ENCODE measurements at regions not wholly inside any gene's neighbourhood (a gene's known extent, or its start where the extent isn't known, plus 50 kb on each side); places are given as distances from the start of the nearest gene placed in this dataset.
A peak's percentile ranks its signal among the peaks of the same experiment; 100 is the strongest.
"Not testable (repeated sequence)": the region's sequence is repeated elsewhere in the genome, so short reads cannot be mapped to it uniquely, and the experiment has no call there.

DNA sequence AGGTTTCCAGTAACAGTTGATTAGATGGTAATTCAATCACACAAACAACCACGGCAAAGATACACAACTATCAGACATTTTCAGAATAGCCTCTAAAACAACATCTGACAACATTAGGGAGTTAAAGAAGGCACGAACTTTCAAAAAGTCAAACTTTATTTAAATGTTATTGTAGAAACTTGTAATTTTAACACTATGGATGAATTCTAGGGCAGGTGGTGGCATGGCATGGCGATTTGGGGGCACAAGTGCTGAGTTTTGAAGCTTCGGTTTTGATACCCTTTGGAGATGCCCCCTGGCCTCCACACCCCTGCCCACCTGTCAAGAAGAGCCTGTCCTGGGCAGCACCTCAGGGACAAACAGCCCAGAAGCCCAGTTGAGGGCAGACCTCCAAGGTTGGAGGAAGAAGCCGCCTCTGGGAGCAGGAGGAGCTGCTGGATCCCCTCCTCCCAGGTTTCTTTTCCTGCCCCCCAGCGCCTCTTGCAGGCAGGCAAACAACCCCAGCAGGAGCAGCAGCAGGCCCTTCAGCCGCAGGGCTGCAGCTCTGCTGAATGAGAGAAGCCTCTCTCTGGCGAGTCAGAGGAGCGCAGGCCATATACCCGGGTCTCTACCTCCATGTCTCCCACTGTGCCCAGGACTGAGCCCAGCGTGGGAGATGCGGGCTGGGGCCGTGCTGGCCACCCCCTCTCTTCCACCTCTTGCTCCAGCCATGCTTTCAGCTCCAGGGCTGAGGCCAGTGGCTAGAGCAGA is 102.1 kb upstream of the IGLL5 start:
- no peaks in the 10 kb centered on the region for H3K27me3 Mint-ChIP-seq (ENCODE audit: low read depth)
- no peak for ATAC-seq
- no peaks in the 10 kb centered on the region for H3K36me3 Mint-ChIP-seq (ENCODE audit: insufficient read depth)
- DNase-seq = no peak
- peaks cover 26% of the 10 kb centered on the region for H3K4me1 Mint-ChIP-seq (ENCODE audit: low read depth)
- no peaks in the 10 kb centered on the region for H3K9me3 Mint-ChIP-seq
- no peak overlapping the region for H3K4me3 Mint-ChIP-seq

DNA sequence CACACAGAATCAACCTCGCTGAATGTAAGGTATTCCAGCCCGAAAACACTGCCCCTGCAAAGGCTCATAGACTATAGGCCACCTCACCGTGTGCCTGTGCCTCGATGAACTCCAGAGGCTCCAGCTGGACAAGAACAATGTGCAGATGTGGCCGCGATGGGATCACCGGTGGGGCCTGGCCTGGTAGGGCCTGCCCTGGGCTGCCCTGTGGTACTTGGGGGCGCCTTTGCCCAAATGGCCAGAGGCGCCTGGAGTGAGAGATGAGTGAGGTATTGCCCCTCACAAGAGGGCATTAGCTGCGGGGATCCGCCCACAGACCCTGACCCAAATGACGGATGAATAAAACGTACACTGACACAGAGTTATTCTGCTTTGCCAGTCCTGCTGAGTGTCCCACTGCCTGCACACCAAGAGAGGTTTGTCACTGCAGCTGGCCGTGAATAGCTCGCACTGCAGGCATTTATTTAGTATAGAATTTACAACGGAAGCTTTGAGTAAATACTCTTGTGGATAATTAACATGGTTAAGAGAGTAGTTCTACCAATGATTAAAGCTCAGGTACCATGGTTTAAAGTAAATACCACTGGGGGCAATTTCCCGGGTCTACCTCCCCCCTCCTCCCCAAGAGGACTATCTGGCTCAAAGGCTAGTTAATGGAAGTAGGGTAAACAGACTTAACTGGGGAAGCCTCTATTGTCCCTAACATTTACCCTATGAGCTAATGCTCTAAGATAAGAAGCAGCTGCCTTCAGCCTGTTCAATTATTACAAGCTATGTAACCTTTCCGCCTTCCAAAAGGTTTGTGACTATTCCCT is 101.1 kb upstream of the IGLL5 start:
- ATAC-seq = no peak
- no peaks in the 10 kb centered on the region for H3K9me3 Mint-ChIP-seq
- H3K27me3 Mint-ChIP-seq (ENCODE audit: low read depth) = no peaks in the 10 kb centered on the region
- no peak for DNase-seq
- no peak overlapping the region for H3K4me3 Mint-ChIP-seq
- H3K4me1 Mint-ChIP-seq (ENCODE audit: low read depth) = peaks cover 34% of the 10 kb centered on the region
- no peaks in the 10 kb centered on the region for H3K36me3 Mint-ChIP-seq (ENCODE audit: insufficient read depth)

DNA sequence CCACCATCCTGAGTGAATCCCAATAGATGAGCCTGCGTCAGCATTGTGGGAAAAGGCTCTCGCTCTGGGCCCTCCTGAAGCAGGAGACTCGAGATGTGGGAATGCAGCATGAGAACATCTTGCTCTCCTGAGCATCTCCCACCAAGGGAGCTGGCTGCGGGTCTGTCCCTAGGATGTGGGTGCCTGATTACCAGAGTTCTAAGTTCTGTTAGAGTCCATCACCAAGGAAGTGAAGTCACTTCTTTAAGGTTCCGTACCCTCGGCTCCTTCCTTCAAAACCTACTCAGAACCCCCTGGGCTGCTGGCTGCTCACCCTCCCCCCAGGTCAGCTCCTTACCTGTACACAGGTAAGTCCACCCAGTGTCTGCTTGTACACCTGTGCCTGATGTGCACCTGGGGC is 100.5 kb upstream of the IGLL5 start:
- DNase-seq = no peak
- no peak overlapping the region for H3K4me3 Mint-ChIP-seq
- peaks cover 41% of the 10 kb centered on the region for H3K4me1 Mint-ChIP-seq (ENCODE audit: low read depth)
- no peaks in the 10 kb centered on the region for H3K27me3 Mint-ChIP-seq (ENCODE audit: low read depth)
- H3K9me3 Mint-ChIP-seq = no peaks in the 10 kb centered on the region
- no peaks in the 10 kb centered on the region for H3K36me3 Mint-ChIP-seq (ENCODE audit: insufficient read depth)
- no peak for ATAC-seq

DNA sequence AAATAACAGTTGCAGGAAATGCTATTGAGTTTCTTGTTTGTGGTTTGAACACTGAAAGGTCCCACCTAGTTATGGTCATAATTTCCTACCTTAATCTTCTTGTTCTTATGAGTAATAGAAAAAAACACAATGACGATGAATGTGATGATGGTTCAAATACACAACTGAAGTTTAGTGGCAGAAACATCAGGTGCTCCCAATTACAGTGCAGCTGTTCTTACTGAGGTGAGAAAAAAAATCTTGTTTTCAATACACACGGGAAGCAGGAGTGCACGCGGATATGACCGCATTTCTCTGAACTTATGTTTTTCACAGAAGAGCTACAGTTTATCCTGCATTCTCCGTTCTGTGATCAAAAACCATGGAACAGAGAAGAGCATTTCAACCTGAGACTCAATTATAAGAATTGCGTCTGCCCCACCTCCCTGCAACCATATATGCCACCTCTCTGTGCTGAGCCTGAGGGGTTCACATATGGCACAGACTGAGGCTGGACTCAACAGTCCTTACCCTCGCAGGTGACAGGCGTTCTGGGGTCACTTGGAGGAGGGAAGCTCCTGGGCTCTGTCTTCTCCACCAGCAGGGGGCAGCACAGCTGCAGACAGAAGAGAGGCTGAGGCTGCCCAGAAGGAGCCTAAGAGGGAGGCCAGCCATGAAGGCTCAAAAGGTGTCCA is 99.7 kb upstream of the IGLL5 start:
- Mint-ChIP-seq H3K27me3 (ENCODE audit: low read depth) (no peaks in the 10 kb centered on the region), H3K4me3 (no peak overlapping the region), H3K4me1 (ENCODE audit: low read depth) (peaks cover 46% of the 10 kb centered on the region), H3K36me3 (ENCODE audit: insufficient read depth) (no peaks in the 10 kb centered on the region), H3K9me3 (no peaks in the 10 kb centered on the region)
- peak; percentile 76 to 81 for ATAC-seq
- peak; percentile 66 for DNase-seq

DNA sequence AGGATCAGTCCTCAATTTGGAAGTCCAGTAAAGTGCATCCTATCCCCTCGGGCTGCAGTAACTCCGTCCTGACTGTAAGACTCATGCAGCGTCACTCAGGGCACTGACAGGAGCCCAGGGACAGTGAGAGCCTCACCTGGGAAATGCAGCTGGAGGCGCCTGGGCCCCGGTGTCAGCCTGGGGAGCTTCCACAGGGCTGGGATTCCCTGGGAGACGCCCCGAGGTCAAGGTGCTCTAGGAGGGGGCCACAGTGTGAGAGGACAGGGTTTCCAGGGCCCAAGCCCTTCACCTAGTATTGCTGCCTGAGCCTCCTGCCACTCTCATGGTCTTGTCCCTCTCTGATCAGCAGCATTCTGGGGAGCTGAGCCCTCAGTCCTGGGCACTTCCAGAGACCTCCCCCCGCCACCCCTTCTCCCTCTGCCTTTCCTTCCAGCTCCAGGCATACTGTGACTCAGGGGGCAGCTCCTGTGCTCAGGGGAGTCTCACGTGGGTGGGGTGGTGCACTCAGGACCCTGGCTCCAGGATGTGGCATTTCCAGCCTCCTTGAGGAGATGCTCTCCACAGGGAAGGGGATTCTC is 99.1 kb upstream of the IGLL5 start:
- ATAC-seq = no peak
- H3K9me3 Mint-ChIP-seq = no peaks in the 10 kb centered on the region
- DNase-seq = no peak
- no peaks in the 10 kb centered on the region for H3K27me3 Mint-ChIP-seq (ENCODE audit: low read depth)
- H3K36me3 Mint-ChIP-seq (ENCODE audit: insufficient read depth) = no peaks in the 10 kb centered on the region
- H3K4me3 Mint-ChIP-seq = no peak overlapping the region
- peaks cover 50% of the 10 kb centered on the region for H3K4me1 Mint-ChIP-seq (ENCODE audit: low read depth)

DNA sequence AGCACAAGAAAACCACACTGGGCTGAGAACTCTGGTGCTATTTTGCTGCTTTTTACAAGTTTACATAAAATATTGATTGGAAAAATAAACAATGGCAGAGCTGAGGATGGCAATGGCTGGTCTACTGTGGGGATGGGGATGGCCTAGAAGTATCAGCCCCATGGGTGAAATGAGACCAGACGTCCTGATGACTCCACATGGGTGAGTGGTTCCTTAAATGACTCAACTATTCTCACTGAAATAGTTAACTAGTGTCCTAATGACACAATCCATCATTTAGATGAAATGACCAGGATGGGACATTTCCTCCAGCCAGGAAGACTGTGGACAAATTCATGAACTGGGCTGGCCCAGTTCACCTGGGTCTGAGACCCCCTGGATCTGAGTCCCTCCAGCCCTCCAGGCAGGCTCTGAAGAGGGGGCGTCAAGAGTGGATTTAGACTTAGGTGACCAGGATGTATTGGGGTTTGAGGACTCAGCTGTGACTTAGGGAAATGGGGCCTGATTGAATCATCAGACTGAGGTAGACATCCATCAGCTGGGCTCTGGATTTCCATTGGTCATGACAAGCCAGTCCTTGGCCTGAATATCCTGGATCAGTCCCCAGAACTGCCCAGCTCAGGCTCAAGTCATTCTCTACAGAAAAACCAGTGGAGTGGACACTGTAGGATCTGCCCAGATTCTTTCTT is 98.2 kb upstream of the IGLL5 start:
- Mint-ChIP-seq H3K4me3 (no peak overlapping the region), H3K9me3 (no peaks in the 10 kb centered on the region), H3K27me3 (ENCODE audit: low read depth) (no peaks in the 10 kb centered on the region), H3K36me3 (ENCODE audit: insufficient read depth) (no peaks in the 10 kb centered on the region), H3K4me1 (ENCODE audit: low read depth) (peaks cover 50% of the 10 kb centered on the region)
- DNase-seq (no peak), ATAC-seq (no peak)

DNA sequence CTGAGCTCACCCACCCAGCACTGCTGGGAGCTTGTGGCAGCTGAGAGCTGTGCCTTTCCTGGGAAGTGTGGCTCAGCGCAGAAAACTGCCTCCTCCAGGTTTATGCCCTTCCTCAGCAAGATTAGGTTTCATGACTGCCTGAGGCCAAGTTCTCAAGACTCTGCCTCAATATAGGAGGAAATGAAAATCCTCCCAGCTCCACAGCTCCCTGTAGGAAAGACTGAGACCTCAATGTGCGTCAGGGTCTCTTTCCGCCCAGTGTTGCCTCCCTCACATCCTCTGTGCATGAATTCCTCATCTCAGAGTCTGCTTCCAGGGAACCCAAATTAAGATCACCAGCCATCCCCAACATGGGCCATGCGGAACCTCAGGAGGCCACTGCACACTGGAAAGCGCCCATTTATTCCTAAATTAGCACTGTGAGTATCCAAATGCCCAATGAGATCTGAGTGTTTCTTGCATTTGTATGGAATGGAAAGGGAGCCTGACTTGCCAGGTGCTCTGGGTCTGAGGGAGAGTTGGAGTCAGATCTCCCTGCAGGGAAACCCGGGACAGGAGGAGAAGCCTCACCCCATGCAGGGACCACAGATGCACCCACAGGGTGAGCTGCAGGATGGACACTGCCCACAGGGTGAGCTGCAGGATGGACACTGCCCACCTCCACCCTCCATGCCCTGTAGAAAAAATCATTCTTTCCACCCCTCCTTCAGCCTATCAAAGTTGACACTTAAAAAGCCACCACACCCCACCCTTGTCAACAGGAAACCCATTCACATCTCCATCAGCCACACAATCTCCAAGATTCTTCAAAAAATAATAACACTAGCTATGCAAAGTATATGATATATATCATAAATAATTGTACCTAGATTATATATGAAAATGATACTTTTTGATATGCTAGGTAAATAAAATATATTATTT is 97.4 kb upstream of the IGLL5 start:
- no peak for ATAC-seq
- DNase-seq = no peak
- Mint-ChIP-seq H3K36me3 (ENCODE audit: insufficient read depth) (no peaks in the 10 kb centered on the region), H3K4me3 (no peak overlapping the region), H3K4me1 (ENCODE audit: low read depth) (peaks cover 50% of the 10 kb centered on the region), H3K27me3 (ENCODE audit: low read depth) (no peaks in the 10 kb centered on the region), H3K9me3 (no peaks in the 10 kb centered on the region)

DNA sequence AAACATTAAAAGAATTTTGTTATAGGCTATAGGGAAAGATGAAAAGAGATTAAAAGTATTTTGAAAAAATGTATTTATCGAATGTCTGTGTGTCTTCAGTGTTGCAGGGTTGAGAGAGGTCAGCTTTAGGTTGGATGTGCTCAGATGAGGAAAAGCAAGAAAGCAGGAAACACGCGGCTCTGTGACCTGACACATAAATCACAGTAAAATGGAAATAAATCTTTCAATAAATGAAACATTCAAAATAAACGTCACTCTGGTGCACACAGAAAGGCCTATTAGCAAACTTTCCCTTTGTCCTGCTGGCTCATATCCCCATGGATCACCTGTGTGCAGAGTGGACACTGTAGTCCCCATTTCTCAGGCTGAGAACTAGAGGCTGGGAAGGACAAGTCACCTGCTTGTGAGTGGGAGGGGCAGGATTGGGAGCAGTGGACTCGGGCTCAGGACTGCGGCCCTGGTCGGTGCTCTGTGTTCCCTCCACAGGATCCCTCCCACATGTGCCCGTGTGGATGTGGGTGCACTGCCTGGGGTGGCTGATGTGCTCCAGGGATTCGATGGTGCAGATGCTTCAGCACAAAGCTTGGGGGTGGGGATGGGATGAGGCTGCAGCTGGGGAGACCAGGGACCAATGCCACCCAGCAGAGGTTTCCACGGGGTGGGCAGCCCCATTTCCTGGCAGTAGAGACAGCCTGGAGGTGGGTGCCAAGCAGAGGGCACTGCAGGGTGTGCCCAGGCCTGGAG is 96.0 kb upstream of the IGLL5 start:
- Mint-ChIP-seq H3K4me1 (ENCODE audit: low read depth) (peaks cover 50% of the 10 kb centered on the region), H3K9me3 (no peaks in the 10 kb centered on the region), H3K4me3 (no peak overlapping the region), H3K36me3 (ENCODE audit: insufficient read depth) (no peaks in the 10 kb centered on the region), H3K27me3 (ENCODE audit: low read depth) (no peaks in the 10 kb centered on the region)
- DNase-seq (no peak), ATAC-seq (no peak)

DNA sequence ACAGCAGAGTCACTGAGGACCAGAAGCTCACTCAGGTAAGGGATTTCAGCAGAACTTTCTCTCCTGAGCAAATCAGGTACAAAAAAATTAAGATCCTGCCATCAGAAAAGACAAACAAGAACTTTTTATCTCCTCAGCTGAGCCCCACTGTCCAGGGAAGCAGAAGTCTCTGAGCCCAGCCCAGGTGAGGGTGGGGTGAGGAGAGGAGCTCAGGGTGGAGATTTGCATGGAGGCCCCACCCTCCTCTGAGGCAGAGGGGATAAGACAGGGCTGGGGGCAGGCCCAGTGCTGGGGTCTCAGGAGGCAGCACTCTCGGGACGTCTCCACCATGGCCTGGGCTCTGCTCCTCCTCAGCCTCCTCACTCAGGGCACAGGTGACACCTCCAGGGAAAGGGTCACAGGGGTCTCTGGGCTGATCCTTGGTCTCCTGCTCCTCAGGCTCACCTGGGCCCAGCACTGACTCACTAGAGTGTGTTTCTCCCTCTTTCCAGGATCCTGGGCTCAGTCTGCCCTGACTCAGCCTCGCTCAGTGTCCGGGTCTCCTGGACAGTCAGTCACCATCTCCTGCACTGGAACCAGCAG is 95.3 kb upstream of the IGLL5 start:
- H3K27me3 Mint-ChIP-seq (ENCODE audit: low read depth); H3K36me3 Mint-ChIP-seq (ENCODE audit: insufficient read depth); H3K9me3 Mint-ChIP-seq; ATAC-seq; DNase-seq; H3K4me3 Mint-ChIP-seq: not testable (repeated sequence)
- H3K4me1 Mint-ChIP-seq (ENCODE audit: low read depth) = peaks cover 50% of the 10 kb centered on the region

DNA sequence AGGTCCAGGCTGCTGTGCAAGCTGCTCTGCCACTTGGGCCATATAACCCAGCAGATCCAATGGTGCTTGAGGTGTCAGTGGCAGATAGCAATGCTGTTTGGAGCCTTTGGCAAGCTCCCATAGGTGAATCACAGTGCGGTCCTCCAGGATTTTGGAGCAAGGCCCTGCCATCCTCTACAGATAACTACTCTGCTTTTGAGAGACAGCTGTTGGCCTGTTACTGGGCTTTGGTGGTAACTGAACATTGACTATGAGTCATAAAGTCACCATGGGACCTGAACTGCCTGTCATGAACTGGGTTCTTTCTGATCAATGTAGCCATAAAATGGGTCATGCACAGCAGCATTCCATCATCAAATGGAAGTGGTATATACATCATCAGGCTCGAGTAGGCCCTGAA is 92.0 kb upstream of the IGLL5 start:
- not testable (repeated sequence) for H3K27me3 Mint-ChIP-seq (ENCODE audit: low read depth); ATAC-seq; H3K36me3 Mint-ChIP-seq (ENCODE audit: insufficient read depth); H3K9me3 Mint-ChIP-seq; DNase-seq; H3K4me3 Mint-ChIP-seq
- H3K4me1 Mint-ChIP-seq (ENCODE audit: low read depth) = peaks cover 32% of the 10 kb centered on the region

DNA sequence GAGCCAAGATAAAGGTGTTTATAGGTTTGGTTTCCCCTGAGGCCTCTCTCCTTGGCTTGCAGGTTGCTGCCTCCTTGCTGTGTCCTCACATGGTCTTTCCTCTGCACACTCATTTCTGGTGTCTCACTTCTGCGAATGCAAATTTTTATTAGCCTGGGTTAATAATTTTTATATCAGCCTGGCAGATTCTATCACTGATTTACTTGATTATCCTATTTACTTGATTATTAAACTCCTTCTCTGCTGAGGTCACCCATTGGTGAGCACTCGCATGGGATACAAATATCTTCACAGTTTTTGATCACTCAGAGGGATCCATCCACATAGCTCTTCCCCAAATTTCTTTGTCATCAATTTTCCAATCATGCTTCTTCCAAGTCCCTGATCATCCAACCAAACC is 90.9 kb upstream of the IGLL5 start:
- H3K36me3 Mint-ChIP-seq (ENCODE audit: insufficient read depth) = no peaks in the 10 kb centered on the region
- no peaks in the 10 kb centered on the region for H3K9me3 Mint-ChIP-seq
- no peaks in the 10 kb centered on the region for H3K27me3 Mint-ChIP-seq (ENCODE audit: low read depth)
- ATAC-seq (no peak), DNase-seq (no peak)
- peaks cover 23% of the 10 kb centered on the region for H3K4me1 Mint-ChIP-seq (ENCODE audit: low read depth)
- H3K4me3 Mint-ChIP-seq = no peak overlapping the region

DNA sequence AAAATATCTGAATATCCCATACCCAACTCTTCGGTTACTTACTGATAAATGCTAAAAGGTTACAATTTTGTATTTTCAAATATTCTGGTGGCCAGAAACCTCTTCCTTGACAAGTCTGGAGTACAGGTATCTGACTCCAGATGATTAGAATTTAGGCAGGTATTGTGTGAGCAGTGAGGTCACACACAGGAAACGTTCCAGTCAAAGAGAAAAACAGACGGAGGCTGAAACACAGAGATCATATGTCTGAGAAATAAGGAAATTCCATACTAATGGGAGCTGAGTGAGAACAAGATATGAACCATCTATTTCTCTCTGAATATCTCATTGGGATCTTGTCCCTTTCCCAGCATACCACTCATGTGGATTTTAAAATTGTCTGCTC is 89.4 kb upstream of the IGLL5 start:
- no peaks in the 10 kb centered on the region for H3K36me3 Mint-ChIP-seq (ENCODE audit: insufficient read depth)
- H3K9me3 Mint-ChIP-seq = no peaks in the 10 kb centered on the region
- no peaks in the 10 kb centered on the region for H3K27me3 Mint-ChIP-seq (ENCODE audit: low read depth)
- DNase-seq = no peak
- no peak for ATAC-seq
- H3K4me1 Mint-ChIP-seq (ENCODE audit: low read depth) = peaks cover 10% of the 10 kb centered on the region
- no peak overlapping the region for H3K4me3 Mint-ChIP-seq

All from activated T-cell treated with anti-CD3 and anti-CD28 coated beads, Interleukin-2, amount 50 U/mL, for 4 hours (primary cell).